ENCODE measurements at regions not wholly inside any gene's neighbourhood (a gene's known extent, or its start where the extent isn't known, plus 50 kb on each side); places are given as distances from the start of the nearest gene placed in this dataset.

DNA sequence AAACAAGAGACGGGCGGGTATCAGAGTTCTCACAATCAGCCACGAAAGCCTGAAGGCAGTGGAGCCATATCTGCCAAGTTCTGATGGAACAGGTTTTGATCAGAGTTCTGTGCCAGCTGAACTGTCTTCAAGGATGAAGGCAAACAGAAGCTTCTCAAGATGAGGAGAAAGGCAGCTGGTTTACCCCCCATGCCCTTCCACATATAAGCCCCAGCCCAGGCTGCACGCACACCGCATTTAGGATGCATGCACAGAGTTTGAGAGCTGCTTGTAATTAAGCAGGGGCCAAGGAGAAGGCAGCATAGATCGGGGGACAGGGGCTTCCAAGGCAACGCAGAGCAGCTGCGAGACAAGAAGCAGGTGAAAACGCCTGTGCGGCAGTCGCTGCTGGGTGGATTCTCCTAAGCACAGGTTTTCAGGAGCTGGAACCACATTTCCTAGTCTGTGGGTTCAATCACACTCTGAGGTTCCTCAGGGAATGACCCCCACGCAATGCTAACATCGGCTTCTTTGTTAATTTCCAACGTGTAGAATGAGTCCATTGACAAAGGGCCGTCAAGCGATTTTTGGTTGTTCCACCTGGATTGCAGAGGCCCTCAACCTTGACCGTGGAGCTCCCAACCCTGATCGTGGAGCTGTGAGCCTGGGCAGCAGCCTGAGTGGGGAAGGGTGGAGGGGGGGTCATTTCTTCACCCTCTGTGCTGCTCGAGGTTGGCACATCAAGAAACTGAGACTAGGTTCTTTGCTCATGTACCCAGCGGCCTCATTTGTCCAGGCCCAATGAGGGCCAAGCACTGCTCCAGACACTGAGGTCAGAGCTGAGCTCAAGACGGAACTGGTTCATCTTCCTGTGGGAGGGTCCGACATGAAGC, 81.7 kb upstream of the SHISAL1 start:
- Histone ChIP-seq H3K4me3 (no peak overlapping the region), H3K79me2 (ENCODE audit: control insufficient read depth, insufficient read depth, low read length) (no peaks in the 10 kb centered on the region), H3K4me2 (ENCODE audit: control insufficient read depth, insufficient read depth) (no peak overlapping the region), H3K9me3 (replicated peaks; ENCODE audit: control insufficient read depth, insufficient read depth, low read length) (no peaks in the 10 kb centered on the region), H3K36me3 (ENCODE audit: control insufficient read depth in 2 of 2, insufficient read depth in 2 of 2, low read length in 1 of 2) (no peaks in the 10 kb centered on the region), H3K9ac (ENCODE audit: control insufficient read depth, insufficient read depth, low read length) (no peak overlapping the region), H3K27ac (ENCODE audit: control insufficient read depth, insufficient read depth) (no peak overlapping the region), H3K27me3 (replicated peaks in 1 of 2; ENCODE audit: control insufficient read depth in 2 of 2, insufficient read depth in 2 of 2, low read length in 1 of 2) (peaks cover 0 to 1% of the 10 kb centered on the region in 2 experiments; a peak in 1 of 4 replicates), H4K20me1 (ENCODE audit: control insufficient read depth, insufficient read depth) (no peaks in the 10 kb centered on the region), H2AFZ (ENCODE audit: control insufficient read depth, low read depth, low read length) (no peak overlapping the region), H3K4me1 (ENCODE audit: control insufficient read depth, insufficient read depth, low read length) (no peaks in the 10 kb centered on the region)
- ATAC-seq (no peak), FAIRE-seq (no peak), DNase-seq (ENCODE audit: low read depth, low spot score) (no peak)
- no TSS peak for BruUV-seq (replicated peaks)
- SMC1A ChIA-PET (ENCODE audit: uncharacterized antibody, unreplicated experiment), result no interaction called here
- POLR2A ChIA-PET, result no interaction called here
- CTCF ChIA-PET, result no interaction called here
- TF ChIP-seq NR2F1 (conservative IDR thresholded peaks at IDR 0.05) (no peak), CEBPB (IDR thresholded peaks at IDR 0.05; ENCODE audit: borderline replicate concordance in 1 of 2, low read depth in 2 of 2, low read length in 2 of 2) (no peak), SUPT20H (IDR thresholded peaks at IDR 0.05; ENCODE audit: borderline replicate concordance, control insufficient read depth, low read depth, low read length) (no peak), DPF2 (IDR thresholded peaks at IDR 0.05) (no peak), FOS (IDR thresholded peaks at IDR 0.05; ENCODE audit: borderline replicate concordance, extremely low read depth, insufficient read length) (no peak), CREM (IDR thresholded peaks at IDR 0.05; ENCODE audit: low read depth) (no peak), ZBTB4 (CRISPR knock-in tag; IDR thresholded peaks at IDR 0.05) (no peak), YBX1 (IDR thresholded peaks at IDR 0.05) (no peak), PAX8 (IDR thresholded peaks at IDR 0.05) (no peak), TBL1XR1 (IDR thresholded peaks at IDR 0.05; ENCODE audit: low read depth, low read length) (no peak), PML (IDR thresholded peaks at IDR 0.05; ENCODE audit: low read length) (no peak), CHD2 (IDR thresholded peaks at IDR 0.05; ENCODE audit: borderline replicate concordance, low read depth, low read length) (no peak), MXI1 (IDR thresholded peaks at IDR 0.05; ENCODE audit: low read depth, low read length) (no peak), MEF2B (IDR thresholded peaks at IDR 0.05; ENCODE audit: partially characterized antibody, poor library complexity, severe bottlenecking) (no peak), EP300 (IDR thresholded peaks at IDR 0.05; ENCODE audit: borderline replicate concordance in 1 of 2, control insufficient read depth in 1 of 2, low read depth in 2 of 2, low read length in 2 of 2) (no peak), MYC (IDR thresholded peaks at IDR 0.05; ENCODE audit: insufficient read depth, insufficient read length, insufficient replicate concordance, low read length, severe bottlenecking) (no peak), CREB1 (IDR thresholded peaks at IDR 0.05; ENCODE audit: low read depth) (no peak)
- TF ChIP-seq, protein P1, sequence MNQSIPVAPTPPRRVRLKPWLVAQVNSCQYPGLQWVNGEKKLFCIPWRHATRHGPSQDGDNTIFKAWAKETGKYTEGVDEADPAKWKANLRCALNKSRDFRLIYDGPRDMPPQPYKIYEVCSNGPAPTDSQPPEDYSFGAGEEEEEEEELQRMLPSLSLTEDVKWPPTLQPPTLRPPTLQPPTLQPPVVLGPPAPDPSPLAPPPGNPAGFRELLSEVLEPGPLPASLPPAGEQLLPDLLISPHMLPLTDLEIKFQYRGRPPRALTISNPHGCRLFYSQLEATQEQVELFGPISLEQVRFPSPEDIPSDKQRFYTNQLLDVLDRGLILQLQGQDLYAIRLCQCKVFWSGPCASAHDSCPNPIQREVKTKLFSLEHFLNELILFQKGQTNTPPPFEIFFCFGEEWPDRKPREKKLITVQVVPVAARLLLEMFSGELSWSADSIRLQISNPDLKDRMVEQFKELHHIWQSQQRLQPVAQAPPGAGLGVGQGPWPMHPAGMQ (IDR thresholded peaks at IDR 0.05; ENCODE audit: borderline replicate concordance), result no peak
- TF ChIP-seq, protein P2, sequence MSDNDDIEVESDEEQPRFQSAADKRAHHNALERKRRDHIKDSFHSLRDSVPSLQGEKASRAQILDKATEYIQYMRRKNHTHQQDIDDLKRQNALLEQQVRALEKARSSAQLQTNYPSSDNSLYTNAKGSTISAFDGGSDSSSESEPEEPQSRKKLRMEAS (IDR thresholded peaks at IDR 0.05; ENCODE audit: low read depth, low read length), result no peak
- TF ChIP-seq, protein P3, sequence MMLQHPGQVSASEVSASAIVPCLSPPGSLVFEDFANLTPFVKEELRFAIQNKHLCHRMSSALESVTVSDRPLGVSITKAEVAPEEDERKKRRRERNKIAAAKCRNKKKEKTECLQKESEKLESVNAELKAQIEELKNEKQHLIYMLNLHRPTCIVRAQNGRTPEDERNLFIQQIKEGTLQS (IDR thresholded peaks at IDR 0.05; ENCODE audit: borderline replicate concordance, extremely low read depth, low read depth, low read length), result no peak
- RAD21 ChIA-PET (ENCODE audit: unreplicated experiment), result no interaction called here
- intact Hi-C loops (cut with micrococcal nuclease; ENCODE audit: unreplicated experiment) (no loop called here), in situ Hi-C loops (cut with MboI) (no loop called here)
- 43% methylated on average over 22 of the region's 22 CpGs for WGBS (ENCODE audit: insufficient coverage, insufficient replicate concordance, low lambda C conversion rate, missing lambda C conversion rate)

Data from GM12878 (cell line).